Lung (tissue), 11 donors: ENCODE measurements at regions not wholly inside any gene's neighbourhood (a gene's known extent, or its start where the extent isn't known, plus 50 kb on each side); places are given as distances from the start of the nearest gene placed in this dataset.

ENCODE experiments used
- ATAC-seq: fragments of 200-7000 bp; cut with Tn5 transposase; one replicate; pipeline ENCODE4 v1.9.1; 2020; ENCODE audit warnings: moderate number of reproducible peaks; ENCODE audit not compliant: insufficient read depth, low FRiP score
- DNase-seq, 3 donors: peaks; one replicate each; pipeline ENCODE4 v3.0.0-alpha.2; 2013 to 2017
- H3K27ac ChIP-seq, 2 donors: one replicate each; pipeline ENCODE4 v1.5.1; 2013; ENCODE audit warnings: mild to moderate bottlenecking in 2 of 2, moderate library complexity in 2 of 2, control low read depth in 1 of 2, inconsistent platforms in 1 of 2, low read depth in 1 of 2, low read length in 1 of 2
- H3K27me3 ChIP-seq, 3 donors: one replicate each; pipeline ENCODE4 v1.5.1; 2013; ENCODE audit warnings: low read length in 2 of 3; ENCODE audit not compliant: control insufficient read depth in 3 of 3, insufficient read depth in 3 of 3
- H3K36me3 ChIP-seq, 4 donors: one replicate each; pipeline ENCODE4 v1.5.1; 2013; ENCODE audit warnings: low read length in 4 of 4, mild to moderate bottlenecking in 1 of 4, moderate library complexity in 1 of 4; ENCODE audit not compliant: control insufficient read depth in 4 of 4, insufficient read depth in 4 of 4
- H3K4me1 ChIP-seq, 5 donors: one replicate each; pipeline ENCODE4 v1.5.1; 2013; ENCODE audit warnings: low read length in 5 of 5, mild to moderate bottlenecking in 2 of 5, moderate library complexity in 1 of 5; ENCODE audit not compliant: control insufficient read depth in 5 of 5, insufficient read depth in 5 of 5
- H3K4me3 ChIP-seq: one replicate; pipeline ENCODE4 v1.5.1; 2013; ENCODE audit warnings: mild to moderate bottlenecking, control low read depth, moderate library complexity
- H3K9ac ChIP-seq, 2 donors: one replicate each; pipeline ENCODE4 v1.5.1; 2013; ENCODE audit warnings: low read length in 2 of 2, control low read depth in 1 of 2; ENCODE audit not compliant: insufficient read depth in 1 of 2
- H3K9me3 ChIP-seq, 4 donors: one replicate each; pipeline ENCODE4 v1.5.1; 2013; ENCODE audit warnings: low read length in 3 of 4, mild to moderate bottlenecking in 1 of 4, moderate library complexity in 1 of 4; ENCODE audit not compliant: control insufficient read depth in 4 of 4, insufficient read depth in 3 of 4
- CTCF ChIP-seq: IDR thresholded peaks from 2 replicates; pipeline ENCODE4 v1.5.1; 2012; ENCODE audit warnings: mild to moderate bottlenecking; ENCODE audit errors: control extremely low read depth, extremely low read depth
- WGBS, 2 donors: extraction: QIAGEN DNeasy Blood & Tissue Kit; methylation state at CpG; one replicate each; pipeline ENCODE4 v1.1.7; 2013; 5-methylcytosine and 5-hydroxymethylcytosine counted together
- donor health status: control.
- donor health status: control.
- donor health status: Bipolar disorder and iron deficiency.
- donor health status: healthy.
- donor health status: DM: yes; HTN: yes; CAD: no.

GRCh38 chr3:145869958-145870357 is 291.0 kb downstream of the PLOD2 start:
- Histone ChIP-seq H3K4me3 (no peak overlapping the region), H3K9ac (no peak overlapping the region), H3K27me3 (no peaks in the 10 kb centered on the region), H3K27ac (no peak overlapping the region), H3K36me3 (no peaks in the 10 kb centered on the region), H3K9me3 (peaks cover 0 to 4% (median 0%) of the 10 kb centered on the region in 4 donors), H3K4me1 (no peaks in the 10 kb centered on the region)
- no peak for TF ChIP-seq CTCF
- no peak for ATAC-seq
- WGBS, 2 donors = 31 to 45% methylated on average over 1 of the region's 1 CpG
- DNase-seq = no peak

GRCh38 chr3:145882436-145882835 is 278.5 kb downstream of the PLOD2 start:
- Histone ChIP-seq H3K4me1 (peaks cover 0 to 1% (median 0%) of the 10 kb centered on the region in 5 donors), H3K9ac (no peak overlapping the region), H3K27me3 (no peaks in the 10 kb centered on the region), H3K36me3 (no peaks in the 10 kb centered on the region), H3K4me3 (no peak overlapping the region), H3K27ac (no peak overlapping the region), H3K9me3 (no peaks in the 10 kb centered on the region)
- ATAC-seq (no peak), DNase-seq (no peak)
- no peak for TF ChIP-seq CTCF
- WGBS, 2 donors = 71 to 76% methylated on average over 2 of the region's 2 CpGs

GRCh38 chr3:145889730-145890129 is 271.3 kb downstream of the PLOD2 start:
- Histone ChIP-seq H3K27ac (no peak overlapping the region), H3K27me3 (no peaks in the 10 kb centered on the region), H3K4me3 (no peak overlapping the region), H3K4me1 (no peaks in the 10 kb centered on the region), H3K36me3 (no peaks in the 10 kb centered on the region), H3K9me3 (no peaks in the 10 kb centered on the region), H3K9ac (no peak overlapping the region)
- ATAC-seq (no peak), DNase-seq (no peak)
- no peak for TF ChIP-seq CTCF
- WGBS, 2 donors = 56 to 59% methylated on average over 2 of the region's 2 CpGs

GRCh38 chr3:145892869-145893268 is 268.1 kb downstream of the PLOD2 start:
- no peaks in the 10 kb centered on the region for H3K36me3 ChIP-seq
- DNase-seq (no peak), ATAC-seq (no peak)
- H3K4me3 ChIP-seq = no peak overlapping the region
- no peak overlapping the region for H3K27ac ChIP-seq
- H3K27me3 ChIP-seq = no peaks in the 10 kb centered on the region
- no peaks in the 10 kb centered on the region for H3K9me3 ChIP-seq
- no peak for TF ChIP-seq CTCF
- 79 to 80% methylated on average over 3 of the region's 3 CpGs for WGBS, 2 donors
- H3K4me1 ChIP-seq = no peaks in the 10 kb centered on the region
- H3K9ac ChIP-seq = no peak overlapping the region
